Bronchial epithelial cell (primary cell): ENCODE measurements at regions not wholly inside any gene's neighbourhood (a gene's known extent, or its start where the extent isn't known, plus 50 kb on each side); places are given as distances from the start of the nearest gene placed in this dataset.

ENCODE experiments used
- DNase-seq: peaks from one replicate; pipeline ENCODE4 v3.0.0-alpha.2; 2010; ENCODE audit warnings: low read depth
- FAIRE-seq: peaks from 2 replicates; lab custom pipeline; 2011; peaks lifted over from hg19 to GRCh38; lab: Jason Lieb, UNC
- H3K27me3 ChIP-seq: 2 replicates; pipeline ENCODE4 v1.5.1; 2011; ENCODE audit warnings: low read length; ENCODE audit not compliant: control insufficient read depth, insufficient read depth
- H3K36me3 ChIP-seq: 2 replicates; pipeline ENCODE4 v1.5.1; 2011; ENCODE audit warnings: low read length; ENCODE audit not compliant: control insufficient read depth, insufficient read depth
- H3K4me3 ChIP-seq: 2 replicates; pipeline ENCODE4 v1.5.1; 2011; ENCODE audit warnings: mild to moderate bottlenecking, low read depth, low read length, control low read depth
- TF ChIP-seq, protein P1 (sequence below): IDR thresholded peaks from 2 replicates; pipeline ENCODE4 v1.5.1; 2011; ENCODE audit warnings: mild to moderate bottlenecking, moderate library complexity, low read length, control low read depth, inconsistent platforms; ENCODE audit not compliant: insufficient read depth, severe bottlenecking

DNA sequence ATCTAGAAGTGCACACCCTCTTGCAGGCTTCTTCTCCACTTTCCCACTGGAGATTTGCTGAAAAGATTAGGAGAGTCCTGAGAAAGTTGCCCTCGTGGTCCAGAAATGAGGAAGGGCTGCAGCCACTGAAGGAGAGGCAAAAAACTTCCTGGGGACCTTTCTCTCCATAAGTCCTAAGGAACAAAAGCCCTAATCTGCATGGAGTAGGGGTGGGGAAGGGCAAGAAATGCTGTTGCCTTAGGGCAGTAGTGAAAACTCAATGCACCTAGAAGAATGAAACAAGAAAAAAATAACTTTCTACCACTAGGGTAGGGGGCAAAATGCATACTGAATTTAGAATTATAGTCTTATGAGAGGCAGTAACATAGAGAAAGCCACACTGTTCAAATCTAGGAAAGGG lies 1408.8 kb downstream of the PCDH19 start:
- Histone ChIP-seq H3K4me3 (no peak overlapping the region), H3K27me3 (no peaks in the 10 kb centered on the region), H3K36me3 (no peaks in the 10 kb centered on the region)
- TF ChIP-seq, protein P1, sequence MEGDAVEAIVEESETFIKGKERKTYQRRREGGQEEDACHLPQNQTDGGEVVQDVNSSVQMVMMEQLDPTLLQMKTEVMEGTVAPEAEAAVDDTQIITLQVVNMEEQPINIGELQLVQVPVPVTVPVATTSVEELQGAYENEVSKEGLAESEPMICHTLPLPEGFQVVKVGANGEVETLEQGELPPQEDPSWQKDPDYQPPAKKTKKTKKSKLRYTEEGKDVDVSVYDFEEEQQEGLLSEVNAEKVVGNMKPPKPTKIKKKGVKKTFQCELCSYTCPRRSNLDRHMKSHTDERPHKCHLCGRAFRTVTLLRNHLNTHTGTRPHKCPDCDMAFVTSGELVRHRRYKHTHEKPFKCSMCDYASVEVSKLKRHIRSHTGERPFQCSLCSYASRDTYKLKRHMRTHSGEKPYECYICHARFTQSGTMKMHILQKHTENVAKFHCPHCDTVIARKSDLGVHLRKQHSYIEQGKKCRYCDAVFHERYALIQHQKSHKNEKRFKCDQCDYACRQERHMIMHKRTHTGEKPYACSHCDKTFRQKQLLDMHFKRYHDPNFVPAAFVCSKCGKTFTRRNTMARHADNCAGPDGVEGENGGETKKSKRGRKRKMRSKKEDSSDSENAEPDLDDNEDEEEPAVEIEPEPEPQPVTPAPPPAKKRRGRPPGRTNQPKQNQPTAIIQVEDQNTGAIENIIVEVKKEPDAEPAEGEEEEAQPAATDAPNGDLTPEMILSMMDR, result no peak
- DNase-seq (no peak), FAIRE-seq (no peak)

DNA sequence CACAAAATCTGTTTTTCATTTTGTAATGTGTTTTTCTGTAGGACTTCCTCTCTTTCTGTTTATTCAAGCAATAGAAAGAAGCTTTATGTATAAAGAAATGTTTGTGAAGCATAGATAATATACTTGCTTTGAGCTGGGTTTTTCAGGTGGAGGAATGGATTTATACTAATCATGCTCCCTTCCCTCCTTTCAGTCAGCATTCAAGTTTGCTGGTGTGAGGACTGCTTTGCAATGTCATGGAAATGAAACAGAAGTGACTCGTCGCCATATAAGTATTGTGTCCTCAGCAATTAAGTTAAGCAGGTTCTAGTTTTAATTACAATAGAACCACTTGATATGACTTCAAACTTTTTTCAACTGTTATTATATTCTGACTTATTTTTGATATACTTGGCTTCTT lies 1447.1 kb downstream of the PCDH19 start:
- Histone ChIP-seq H3K4me3 (no peak overlapping the region), H3K27me3 (no peaks in the 10 kb centered on the region), H3K36me3 (no peaks in the 10 kb centered on the region)
- DNase-seq, result no peak
- no peak for FAIRE-seq
- TF ChIP-seq, protein P1, result no peak

DNA sequence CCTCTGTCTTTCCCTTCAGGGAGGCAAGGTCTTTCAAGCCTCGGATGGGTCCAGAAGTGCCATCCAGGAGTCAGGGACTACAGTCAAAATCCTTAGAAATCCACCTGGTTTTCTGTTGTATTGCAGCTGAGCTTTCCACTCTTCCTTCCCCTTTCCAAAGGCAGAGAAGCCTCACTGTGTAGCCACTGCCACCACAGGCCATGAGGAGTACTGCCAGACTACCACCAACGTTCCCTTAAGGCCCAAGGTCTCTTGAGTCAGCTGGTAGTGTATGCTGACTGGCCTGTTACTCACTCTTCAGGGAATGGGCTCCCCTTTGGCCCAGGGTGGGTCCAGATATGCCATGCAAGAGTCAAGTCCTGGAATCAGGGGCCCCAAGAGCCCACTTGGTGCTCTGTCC lies 1454.1 kb downstream of the PCDH19 start:
- TF ChIP-seq, protein P1, result no peak
- H3K4me3 ChIP-seq, result no peak overlapping the region
- H3K27me3 ChIP-seq, result no peaks in the 10 kb centered on the region
- no peaks in the 10 kb centered on the region for H3K36me3 ChIP-seq
- DNase-seq, result no peak
- FAIRE-seq, result no peak

- no peak for DNase-seq
- TF ChIP-seq, protein P1, result no peak
- FAIRE-seq, result no peak
- Histone ChIP-seq H3K27me3 (no peaks in the 10 kb centered on the region), H3K4me3 (no peak overlapping the region), H3K36me3 (no peaks in the 10 kb centered on the region)
These were observed 1470.6 kb downstream of the PCDH19 start for GRCh38 chrX:98939456-98939855.

DNA sequence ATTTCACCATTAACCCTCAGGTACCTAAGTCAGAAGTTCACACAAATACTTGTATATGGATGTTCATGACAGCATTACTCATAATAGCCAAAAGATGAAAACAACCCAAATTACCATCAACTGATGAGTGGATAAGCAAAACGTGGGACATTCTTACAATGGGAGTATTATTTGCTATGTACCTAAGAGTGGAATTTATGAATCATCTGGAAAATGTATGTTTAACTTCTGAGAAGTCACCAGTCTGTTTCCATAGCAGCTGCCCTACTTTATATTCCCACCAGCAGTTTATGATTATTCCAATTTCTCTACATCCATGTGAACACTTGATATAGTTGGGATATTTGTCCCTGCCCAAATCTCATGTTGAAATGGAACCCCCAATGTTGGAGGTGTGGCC lies 1478.9 kb downstream of the PCDH19 start:
- DNase-seq, result no peak
- H3K4me3 ChIP-seq, result no peak overlapping the region
- TF ChIP-seq, protein P1, result no peak
- H3K27me3 ChIP-seq, result no peaks in the 10 kb centered on the region
- no peaks in the 10 kb centered on the region for H3K36me3 ChIP-seq
- FAIRE-seq, result no peak

GRCh38 chrX:98924511-98924910 lies 1485.6 kb downstream of the PCDH19 start:
- FAIRE-seq, result no peak
- no peaks in the 10 kb centered on the region for H3K36me3 ChIP-seq
- TF ChIP-seq, protein P1, result no peak

More at GRCh38 chrX:98924511-98924910, 1485.6 kb downstream of the PCDH19 start:
- no peaks in the 10 kb centered on the region for H3K27me3 ChIP-seq
- no peak for DNase-seq
- H3K4me3 ChIP-seq, result no peak overlapping the region
